Thyroid gland (tissue), 4 donors: ENCODE measurements at regions not wholly inside any gene's neighbourhood (a gene's known extent, or its start where the extent isn't known, plus 50 kb on each side); places are given as distances from the start of the nearest gene placed in this dataset.
"Not testable (repeated sequence)": the region's sequence is repeated elsewhere in the genome, so short reads cannot be mapped to it uniquely, and the experiment has no call there.

Experiments used
- DNase-seq, 2 donors: peaks; one replicate each; pipeline ENCODE4 v3.0.0-alpha.2; 2019
- H3K27ac ChIP-seq, 3 donors: fragments of 200-600 bp; sonication (generic); 1 replicate in 2 of 3; 2 replicates in 1 of 3; pipeline ENCODE4 v1.5.1; 2016 to 2019; ENCODE audit warnings: mild to moderate bottlenecking in 1 of 3, moderate library complexity in 1 of 3
- H3K27me3 ChIP-seq: fragments of 200-600 bp; sonication (generic); one replicate; pipeline ENCODE4 v1.5.1; 2019
- H3K36me3 ChIP-seq, 2 donors: fragments of 200-600 bp; sonication (generic); one replicate each; pipeline ENCODE4 v1.5.1; 2016 to 2019
- H3K4me1 ChIP-seq, 2 donors: fragments of 200-600 bp; sonication (generic); one replicate each; pipeline ENCODE4 v1.5.1; 2017 to 2019
- H3K4me3 ChIP-seq, 3 donors: fragments of 200-600 bp; sonication (generic); replicated peaks in 1 of 3; 1 replicate in 2 of 3; 2 replicates in 1 of 3; pipeline ENCODE4 v1.5.1; 2016; ENCODE audit warnings: mild to moderate bottlenecking in 1 of 3
- H3K9me3 ChIP-seq: fragments of 200-600 bp; sonication (generic); one replicate; pipeline ENCODE4 v1.5.1; 2017
- CTCF ChIP-seq, 6 experiments: fragments of 200-600 bp in 3 of 6; fragments of 450-650 bp in 3 of 6; sonication (generic) in 3 of 6; IDR thresholded peaks; one replicate each; pipeline ENCODE4 v1.5.1; 2016 to 2019; ENCODE audit warnings: antibody characterized with exemption in 6 of 6, mild to moderate bottlenecking in 2 of 6, inconsistent platforms in 1 of 6, moderate library complexity in 1 of 6
- POLR2A ChIP-seq, 2 donors: fragments of 450-650 bp; IDR thresholded peaks; one replicate each; pipeline ENCODE4 v1.6.1; 2017; ENCODE audit warnings: antibody characterized with exemption in 2 of 2, mild to moderate bottlenecking in 2 of 2, moderate library complexity in 1 of 2
- WGBS, 2 donors: methylation state at CpG; one replicate each; pipeline ENCODE4 v1.1.5; 2017; 5-methylcytosine and 5-hydroxymethylcytosine counted together
- intact Hi-C: fragments of 100-400 bp; cut with DNase I; formaldehyde crosslinking; loops from one replicate; pipeline ENCODE4 v1.15.1; 2023

- TF ChIP-seq POLR2A (IDR thresholded peaks at IDR 0.05) (no peak), CTCF (IDR thresholded peaks at IDR 0.05) (no peak)
- intact Hi-C loops, result no loop called here
- Histone ChIP-seq H3K9me3 (no peaks in the 10 kb centered on the region), H3K27ac (no peak overlapping the region), H3K4me3 (no peak overlapping the region), H3K36me3 (no peaks in the 10 kb centered on the region), H3K27me3 (no peaks in the 10 kb centered on the region), H3K4me1 (no peaks in the 10 kb centered on the region)
- DNase-seq, result no peak
- WGBS, 2 donors, result 88 to 97% methylated on average over 2 of the region's 2 CpGs
Measured at GRCh38 chr2:142741764-142742269, 135.6 kb upstream of the KYNU start.

GRCh38 chr2:142734770-142735169, 142.7 kb upstream of the KYNU start:
- Histone ChIP-seq H3K4me1 (no peaks in the 10 kb centered on the region), H3K9me3 (no peaks in the 10 kb centered on the region), H3K4me3 (no peak overlapping the region), H3K36me3 (no peaks in the 10 kb centered on the region), H3K27me3 (no peaks in the 10 kb centered on the region), H3K27ac (no peak overlapping the region)
- 94% methylated on average over 2 of the region's 2 CpGs for WGBS, 2 donors
- DNase-seq, result no peak
- intact Hi-C loops, result no loop called here
- TF ChIP-seq POLR2A (IDR thresholded peaks at IDR 0.05) (no peak), CTCF (IDR thresholded peaks at IDR 0.05) (no peak)

- Histone ChIP-seq H3K27me3 (no peaks in the 10 kb centered on the region), H3K9me3 (no peaks in the 10 kb centered on the region), H3K36me3 (no peaks in the 10 kb centered on the region), H3K4me1 (no peaks in the 10 kb centered on the region), H3K4me3 (no peak overlapping the region), H3K27ac (no peak overlapping the region)
- WGBS, 2 donors, result 94 to 97% methylated on average over 3 of the region's 3 CpGs
- DNase-seq, result no peak
- intact Hi-C loops, result no loop called here
- TF ChIP-seq CTCF (IDR thresholded peaks at IDR 0.05), result no peak
Measured at GRCh38 chr2:142734231-142734630, 143.2 kb upstream of the KYNU start.

GRCh38 chr2:142729814-142730213, 147.7 kb upstream of the KYNU start:
- H3K36me3 ChIP-seq, H3K27me3 ChIP-seq, intact Hi-C loops, H3K27ac ChIP-seq, H3K4me3 ChIP-seq, H3K9me3 ChIP-seq, DNase-seq, H3K4me1 ChIP-seq: not testable (repeated sequence)
- 79 to 91% methylated on average over 1 of the region's 1 CpG for WGBS, 2 donors

DNA sequence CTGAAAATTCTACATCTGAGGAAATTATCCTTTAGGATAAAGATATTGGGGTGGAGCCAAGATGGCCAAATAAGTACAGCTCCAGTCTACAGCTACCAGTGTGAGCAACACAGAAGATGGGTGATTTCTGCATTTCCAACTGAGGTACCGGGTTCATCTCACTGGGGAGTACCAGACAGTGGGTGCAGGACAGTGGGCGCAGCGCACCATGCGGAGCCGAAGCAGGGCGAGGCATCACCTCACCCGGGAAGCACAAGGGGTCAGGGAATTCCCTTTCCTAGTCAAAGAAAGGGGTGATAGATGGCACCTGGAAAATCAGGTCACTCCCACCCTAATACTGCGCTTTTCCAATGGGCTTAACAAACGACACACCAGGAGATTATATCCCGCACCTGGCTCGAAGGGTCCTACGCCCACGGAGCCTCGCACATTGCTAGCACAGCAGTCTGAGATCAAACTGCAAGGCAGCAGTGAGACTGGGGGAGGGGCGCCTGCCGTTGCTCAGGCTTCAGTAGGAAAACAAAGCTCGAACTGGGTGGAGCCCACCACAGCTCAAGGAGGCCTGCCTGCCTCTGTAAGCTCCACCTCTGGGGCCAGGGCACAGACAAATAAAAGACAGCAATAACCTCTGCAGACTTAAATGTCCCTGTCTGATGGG, 149.5 kb upstream of the KYNU start:
- H3K27ac ChIP-seq, H3K36me3 ChIP-seq, intact Hi-C loops, H3K4me3 ChIP-seq, H3K27me3 ChIP-seq, H3K4me1 ChIP-seq, H3K9me3 ChIP-seq, DNase-seq: not testable (repeated sequence)
- WGBS, 2 donors, result 95 to 98% methylated on average over 17 of the region's 17 CpGs

- WGBS, 2 donors, result 91 to 96% methylated on average over 2 of the region's 2 CpGs
- TF ChIP-seq CTCF (IDR thresholded peaks at IDR 0.05) (no peak), POLR2A (IDR thresholded peaks at IDR 0.05) (no peak)
- Histone ChIP-seq H3K4me1 (no peaks in the 10 kb centered on the region), H3K4me3 (no peak overlapping the region), H3K36me3 (no peaks in the 10 kb centered on the region), H3K27me3 (no peaks in the 10 kb centered on the region), H3K27ac (no peak overlapping the region), H3K9me3 (no peaks in the 10 kb centered on the region)
- DNase-seq, result no peak
- intact Hi-C loops, result no loop called here
Measured at GRCh38 chr2:142725386-142725785, 152.1 kb upstream of the KYNU start.
